Nephron (organoid): ENCODE measurements at regions not wholly inside any gene's neighbourhood (a gene's known extent, or its start where the extent isn't known, plus 50 kb on each side); places are given as distances from the start of the nearest gene placed in this dataset.

Experiments
- H3K27ac Mint-ChIP-seq, 3 experiments: 2 replicates each; pipeline ENCODE4 v1.8.0; 2020; ENCODE audit warnings: mixed read lengths in 3 of 3, mild to moderate bottlenecking in 2 of 3, moderate library complexity in 1 of 3
- H3K27me3 Mint-ChIP-seq: 2 replicates; pipeline ENCODE4 v1.8.0; 2021; ENCODE audit warnings: low read depth, mild to moderate bottlenecking, moderate library complexity, mixed read lengths
- H3K36me3 Mint-ChIP-seq: 2 replicates; pipeline ENCODE4 v1.8.0; 2020; ENCODE audit warnings: low read depth, mixed read lengths
- H3K4me1 Mint-ChIP-seq: 2 replicates; pipeline ENCODE4 v1.8.0; 2020; ENCODE audit warnings: mixed read lengths
- H3K4me3 Mint-ChIP-seq, 3 experiments: 2 replicates each; pipeline ENCODE4 v1.8.0; 2020; ENCODE audit warnings: mild to moderate bottlenecking in 3 of 3, mixed read lengths in 3 of 3, moderate library complexity in 2 of 3
- H3K9me3 Mint-ChIP-seq: 2 replicates; pipeline ENCODE4 v1.8.0; 2020; ENCODE audit warnings: mixed read lengths
- CTCF ChIP-seq, 3 experiments: fragments of 200-600 bp; sonication (generic); IDR thresholded peaks; one replicate each; pipeline ENCODE4 v1.5.0; 2021; ENCODE audit warnings: antibody characterized with exemption in 3 of 3; ENCODE audit not compliant: unreplicated experiment in 3 of 3

- H3K36me3 Mint-ChIP-seq: no peaks in the 10 kb centered on the region
- H3K27me3 Mint-ChIP-seq: peaks cover 3% of the 10 kb centered on the region
- no peaks in the 10 kb centered on the region for H3K4me1 Mint-ChIP-seq
- H3K9me3 Mint-ChIP-seq: peaks cover 3% of the 10 kb centered on the region
- no peak overlapping the region for H3K27ac Mint-ChIP-seq
- no peak overlapping the region for H3K4me3 Mint-ChIP-seq
- TF ChIP-seq CTCF (IDR thresholded peaks at IDR 0.05; ENCODE audit: unreplicated experiment in 3 of 3): no peak
These were observed 92.6 kb upstream of the ARRDC4 start for GRCh38 chr15:97867870-97868269.

- peaks cover 3% of the 10 kb centered on the region for H3K9me3 Mint-ChIP-seq
- H3K4me3 Mint-ChIP-seq: no peak overlapping the region
- H3K27me3 Mint-ChIP-seq: peaks cover 3% of the 10 kb centered on the region
- TF ChIP-seq CTCF (IDR thresholded peaks at IDR 0.05; ENCODE audit: unreplicated experiment in 3 of 3): no peak
- no peaks in the 10 kb centered on the region for H3K4me1 Mint-ChIP-seq
- H3K36me3 Mint-ChIP-seq: no peaks in the 10 kb centered on the region
- no peak overlapping the region for H3K27ac Mint-ChIP-seq
These were observed 91.5 kb upstream of the ARRDC4 start for GRCh38 chr15:97868981-97869380.

GRCh38 chr15:97870771-97871170 is 89.7 kb upstream of the ARRDC4 start:
- no peak overlapping the region for H3K27ac Mint-ChIP-seq
- H3K27me3 Mint-ChIP-seq: peaks cover 3% of the 10 kb centered on the region
- no peaks in the 10 kb centered on the region for H3K4me1 Mint-ChIP-seq
- H3K4me3 Mint-ChIP-seq: no peak overlapping the region
- no peak for TF ChIP-seq CTCF (IDR thresholded peaks at IDR 0.05; ENCODE audit: unreplicated experiment in 3 of 3)
- H3K36me3 Mint-ChIP-seq: no peaks in the 10 kb centered on the region
- H3K9me3 Mint-ChIP-seq: peaks cover 3% of the 10 kb centered on the region

GRCh38 chr15:97874139-97874538 is 86.4 kb upstream of the ARRDC4 start:
- H3K9me3 Mint-ChIP-seq: peaks cover 3% of the 10 kb centered on the region
- no peak overlapping the region for H3K4me3 Mint-ChIP-seq
- peaks cover 6% of the 10 kb centered on the region for H3K27me3 Mint-ChIP-seq

GRCh38 chr15:97875025-97875512 is 85.4 kb upstream of the ARRDC4 start:
- Mint-ChIP-seq H3K4me1 (no peaks in the 10 kb centered on the region), H3K9me3 (peaks cover 3% of the 10 kb centered on the region), H3K36me3 (no peaks in the 10 kb centered on the region), H3K27ac (no peak overlapping the region), H3K4me3 (no peak overlapping the region), H3K27me3 (peaks cover 6% of the 10 kb centered on the region)
- TF ChIP-seq CTCF (IDR thresholded peaks at IDR 0.05; ENCODE audit: unreplicated experiment in 3 of 3): no peak

More at GRCh38 chr15:97874139-97874538, 86.4 kb upstream of the ARRDC4 start:
- H3K27ac Mint-ChIP-seq: no peak overlapping the region
- no peaks in the 10 kb centered on the region for H3K36me3 Mint-ChIP-seq
- TF ChIP-seq CTCF (IDR thresholded peaks at IDR 0.05; ENCODE audit: unreplicated experiment in 3 of 3): no peak
- H3K4me1 Mint-ChIP-seq: no peaks in the 10 kb centered on the region

GRCh38 chr15:97875513-97876280 is 84.8 kb upstream of the ARRDC4 start:
- no peak for TF ChIP-seq CTCF (IDR thresholded peaks at IDR 0.05; ENCODE audit: unreplicated experiment in 3 of 3)
- Mint-ChIP-seq H3K4me1 (no peaks in the 10 kb centered on the region), H3K27ac (no peak overlapping the region), H3K4me3 (no peak overlapping the region), H3K36me3 (no peaks in the 10 kb centered on the region), H3K27me3 (peaks cover 6% of the 10 kb centered on the region), H3K9me3 (peaks cover 3% of the 10 kb centered on the region)
